ENCODE measurements at regions not wholly inside any gene's neighbourhood (a gene's known extent, or its start where the extent isn't known, plus 50 kb on each side); places are given as distances from the start of the nearest gene placed in this dataset.

DNA sequence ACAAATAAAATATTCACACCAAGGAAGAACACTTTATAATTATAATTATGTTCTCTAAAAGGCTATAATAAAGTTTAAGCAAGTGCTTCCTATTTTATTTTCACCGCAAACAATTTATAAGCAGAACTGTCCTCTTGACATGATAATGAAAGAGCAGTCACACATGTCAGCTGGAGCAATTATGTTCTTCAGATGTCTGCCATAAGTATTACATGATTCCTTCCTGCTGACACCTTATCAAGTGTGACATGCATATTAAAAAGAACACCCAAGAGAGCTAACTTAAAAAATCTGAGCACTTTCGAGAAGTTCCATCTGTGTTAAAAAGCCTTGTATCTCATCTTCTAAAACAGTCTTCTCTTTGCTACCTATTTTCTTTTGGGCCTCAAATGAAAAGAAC lies 249.5 kb downstream of the SQOR start:
- Mint-ChIP-seq H3K27ac (no peak overlapping the region), H3K4me1 (no peaks in the 10 kb centered on the region), H3K36me3 (no peaks in the 10 kb centered on the region), H3K27me3 (peaks cover 0 to 3% of the 10 kb centered on the region in 2 donors), H3K4me3 (no peak overlapping the region), H3K9me3 (peaks cover 0 to 10% (median 3%) of the 10 kb centered on the region in 5 donors)
- H3K4me3 ChIP-seq (ENCODE audit: low read length) = no peak overlapping the region
- H3K36me3 ChIP-seq (ENCODE audit: insufficient read depth, low read length) = no peaks in the 10 kb centered on the region
- no peak overlapping the region for H3K27ac ChIP-seq (ENCODE audit: low read depth, low read length)
- ChIA-PET POLR2A (no interaction called here), CTCF (no interaction called here)
- no peaks in the 10 kb centered on the region for H3K9me3 ChIP-seq (ENCODE audit: low read length)
- no peak for DNase-seq
- H3K27me3 ChIP-seq (ENCODE audit: insufficient read depth, low read length, poor library complexity, severe bottlenecking) = no peaks in the 10 kb centered on the region
- H3K4me1 ChIP-seq (ENCODE audit: insufficient read depth, low read length) = no peaks in the 10 kb centered on the region

DNA sequence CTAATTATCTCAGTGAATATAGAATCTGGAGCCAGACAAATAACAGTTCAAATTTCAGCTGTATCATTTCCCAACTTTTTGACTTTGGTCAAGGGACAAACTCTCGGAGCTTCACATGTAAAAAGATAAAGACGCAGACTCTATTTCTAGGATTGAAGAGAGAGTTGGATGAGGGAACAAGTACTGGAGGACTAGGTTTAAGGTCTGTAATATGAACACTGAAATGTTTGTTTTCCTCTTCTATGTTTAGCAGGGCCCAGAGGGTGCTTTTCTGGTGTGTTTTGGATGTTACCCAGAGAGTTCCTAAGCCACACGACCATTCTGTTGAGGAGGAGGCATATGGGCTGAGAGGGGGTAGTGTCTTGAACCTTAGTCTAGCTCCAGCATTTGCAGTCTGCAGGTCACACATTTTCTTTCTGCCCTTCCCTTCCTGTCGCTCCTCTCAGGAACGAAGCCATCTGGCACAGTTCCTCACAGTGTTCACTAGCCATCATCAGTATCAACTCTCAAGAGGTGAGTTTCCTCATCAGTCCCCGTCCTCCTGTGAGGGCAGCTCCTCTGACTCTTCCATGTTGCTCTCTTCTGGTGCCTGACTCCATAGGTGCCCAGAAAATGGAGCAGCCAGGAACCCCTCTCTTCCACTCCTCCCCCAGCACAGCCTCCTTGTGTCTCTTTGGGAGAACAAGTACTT lies 250.1 kb downstream of the SQOR start:
- Mint-ChIP-seq H3K9me3 (peaks cover 0 to 12% (median 3%) of the 10 kb centered on the region in 5 donors), H3K4me1 (no peaks in the 10 kb centered on the region), H3K4me3 (peak overlapping the region in 1 of 7 donors; percentile 20), H3K36me3 (no peaks in the 10 kb centered on the region), H3K27ac (peak overlapping the region in 1 of 8 donors; percentile 18), H3K27me3 (peaks cover 0 to 4% of the 10 kb centered on the region in 2 donors)
- Histone ChIP-seq H3K36me3 (ENCODE audit: insufficient read depth, low read length) (no peaks in the 10 kb centered on the region), H3K27me3 (ENCODE audit: insufficient read depth, low read length, poor library complexity, severe bottlenecking) (no peaks in the 10 kb centered on the region), H3K4me3 (ENCODE audit: low read length) (no peak overlapping the region), H3K4me1 (ENCODE audit: insufficient read depth, low read length) (no peaks in the 10 kb centered on the region), H3K9me3 (ENCODE audit: low read length) (no peaks in the 10 kb centered on the region), H3K27ac (ENCODE audit: low read depth, low read length) (no peak overlapping the region)
- POLR2A ChIA-PET = no interaction called here
- CTCF ChIA-PET = no interaction called here
- DNase-seq = no peak

- no peaks in the 10 kb centered on the region for H3K36me3 ChIP-seq (ENCODE audit: insufficient read depth, low read length)
- Mint-ChIP-seq H3K36me3 (no peaks in the 10 kb centered on the region), H3K4me3 (no peak overlapping the region), H3K9me3 (peaks cover 0 to 12% (median 3%) of the 10 kb centered on the region in 5 donors), H3K27ac (no peak overlapping the region), H3K27me3 (peaks cover 0 to 4% of the 10 kb centered on the region in 2 donors), H3K4me1 (no peaks in the 10 kb centered on the region)
- no peaks in the 10 kb centered on the region for H3K27me3 ChIP-seq (ENCODE audit: insufficient read depth, low read length, poor library complexity, severe bottlenecking)
- H3K9me3 ChIP-seq (ENCODE audit: low read length) = no peaks in the 10 kb centered on the region
- no peak overlapping the region for H3K4me3 ChIP-seq (ENCODE audit: low read length)
- no peak overlapping the region for H3K27ac ChIP-seq (ENCODE audit: low read depth, low read length)
- ChIA-PET POLR2A (no interaction called here), CTCF (no interaction called here)
- H3K4me1 ChIP-seq (ENCODE audit: insufficient read depth, low read length) = no peaks in the 10 kb centered on the region
- no peak for DNase-seq
Observed at GRCh38 chr15:45885801-45886200, 251.0 kb downstream of the SQOR start.

DNA sequence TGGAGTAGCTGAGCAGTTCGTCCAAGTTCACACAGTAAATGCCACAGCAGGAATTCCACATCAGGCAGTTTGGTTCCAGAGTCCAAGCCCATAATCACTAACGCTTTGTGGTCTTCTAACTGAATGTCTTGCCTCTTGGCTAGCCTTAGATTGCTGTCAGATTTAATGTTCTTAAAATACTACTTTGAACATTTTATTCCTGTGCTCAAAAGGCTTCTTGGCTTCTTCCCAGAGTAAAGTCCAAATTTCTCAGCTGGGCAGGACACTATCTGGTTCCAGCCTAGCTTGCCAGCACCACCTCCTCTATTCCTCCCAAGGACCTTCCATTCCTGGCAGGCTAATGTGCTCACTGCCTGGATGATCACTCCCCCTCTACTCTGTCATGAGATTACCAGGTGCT lies 256.9 kb downstream of the SQOR start:
- H3K4me1 Mint-ChIP-seq = no peaks in the 10 kb centered on the region
- Histone ChIP-seq H3K36me3 (ENCODE audit: insufficient read depth, low read length) (no peaks in the 10 kb centered on the region), H3K27ac (ENCODE audit: low read depth, low read length) (no peak overlapping the region), H3K9me3 (ENCODE audit: low read length) (no peaks in the 10 kb centered on the region), H3K4me1 (ENCODE audit: insufficient read depth, low read length) (no peaks in the 10 kb centered on the region), H3K4me3 (ENCODE audit: low read length) (no peak overlapping the region), H3K27me3 (ENCODE audit: insufficient read depth, low read length, poor library complexity, severe bottlenecking) (no peaks in the 10 kb centered on the region)
- DNase-seq = no peak
- H3K9me3 Mint-ChIP-seq = peaks cover 0 to 9% (median 0%) of the 10 kb centered on the region in 5 donors
- POLR2A ChIA-PET = no interaction called here
- no peak overlapping the region for H3K4me3 Mint-ChIP-seq
- no peak overlapping the region for H3K27ac Mint-ChIP-seq
- CTCF ChIA-PET = no interaction called here
- H3K36me3 Mint-ChIP-seq = no peaks in the 10 kb centered on the region
- peaks cover 3 to 5% of the 10 kb centered on the region in 2 donors for H3K27me3 Mint-ChIP-seq

- Mint-ChIP-seq H3K4me3 (no peak overlapping the region), H3K4me1 (no peaks in the 10 kb centered on the region), H3K27me3 (peaks cover 3 to 5% of the 10 kb centered on the region in 2 donors), H3K27ac (no peak overlapping the region), H3K36me3 (no peaks in the 10 kb centered on the region), H3K9me3 (peaks cover 0 to 6% (median 0%) of the 10 kb centered on the region in 5 donors)
- Histone ChIP-seq H3K27ac (ENCODE audit: low read depth, low read length) (no peak overlapping the region), H3K4me1 (ENCODE audit: insufficient read depth, low read length) (no peaks in the 10 kb centered on the region), H3K4me3 (ENCODE audit: low read length) (no peak overlapping the region), H3K36me3 (ENCODE audit: insufficient read depth, low read length) (no peaks in the 10 kb centered on the region), H3K27me3 (ENCODE audit: insufficient read depth, low read length, poor library complexity, severe bottlenecking) (no peaks in the 10 kb centered on the region), H3K9me3 (ENCODE audit: low read length) (no peaks in the 10 kb centered on the region)
- ChIA-PET POLR2A (no interaction called here), CTCF (no interaction called here)
- no peak for DNase-seq
Observed at GRCh38 chr15:45892182-45892581, 257.4 kb downstream of the SQOR start.

GRCh38 chr15:45903283-45903682 lies 268.5 kb downstream of the SQOR start:
- CTCF ChIA-PET = no interaction called here

DNA sequence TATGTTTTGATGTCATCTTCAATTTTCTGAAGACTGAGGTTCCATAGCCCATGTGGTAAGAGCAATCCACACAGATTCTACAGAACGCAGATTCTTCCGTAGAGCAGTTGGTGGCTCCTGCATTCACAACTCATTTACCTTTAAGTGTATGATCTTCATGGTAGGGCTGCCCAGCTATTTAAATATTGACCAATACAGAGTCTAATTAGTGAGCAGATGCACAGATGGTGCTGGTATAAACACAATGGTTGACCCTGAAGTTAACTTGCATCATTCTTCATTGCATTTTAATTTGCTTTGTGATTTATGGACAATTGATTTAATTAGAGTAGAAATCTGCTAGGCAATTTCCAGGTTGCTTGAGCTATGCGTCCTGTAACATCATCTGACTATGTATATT lies 269.2 kb downstream of the SQOR start:
- peaks cover 7 to 11% (median 7%) of the 10 kb centered on the region in 5 donors for H3K9me3 Mint-ChIP-seq
- no peak for DNase-seq
- no peak overlapping the region for H3K4me3 Mint-ChIP-seq
- H3K9me3 ChIP-seq (ENCODE audit: low read length) = no peaks in the 10 kb centered on the region
- peaks cover 0 to 1% of the 10 kb centered on the region in 2 donors for H3K27me3 Mint-ChIP-seq
- H3K4me1 ChIP-seq (ENCODE audit: insufficient read depth, low read length) = no peaks in the 10 kb centered on the region
- no peaks in the 10 kb centered on the region for H3K36me3 Mint-ChIP-seq
- H3K27ac Mint-ChIP-seq = no peak overlapping the region
- no peaks in the 10 kb centered on the region for H3K4me1 Mint-ChIP-seq
- H3K4me3 ChIP-seq (ENCODE audit: low read length) = no peak overlapping the region
- H3K36me3 ChIP-seq (ENCODE audit: insufficient read depth, low read length) = no peaks in the 10 kb centered on the region
- no peaks in the 10 kb centered on the region for H3K27me3 ChIP-seq (ENCODE audit: insufficient read depth, low read length, poor library complexity, severe bottlenecking)
- H3K27ac ChIP-seq (ENCODE audit: low read depth, low read length) = no peak overlapping the region
- ChIA-PET POLR2A (no interaction called here), CTCF (no interaction called here)

More at GRCh38 chr15:45903283-45903682, 268.5 kb downstream of the SQOR start:
- POLR2A ChIA-PET = no interaction called here
- Histone ChIP-seq H3K4me3 (ENCODE audit: low read length) (no peak overlapping the region), H3K36me3 (ENCODE audit: insufficient read depth, low read length) (no peaks in the 10 kb centered on the region), H3K9me3 (ENCODE audit: low read length) (no peaks in the 10 kb centered on the region), H3K27ac (ENCODE audit: low read depth, low read length) (no peak overlapping the region), H3K27me3 (ENCODE audit: insufficient read depth, low read length, poor library complexity, severe bottlenecking) (no peaks in the 10 kb centered on the region), H3K4me1 (ENCODE audit: insufficient read depth, low read length) (no peaks in the 10 kb centered on the region)
- no peaks in the 10 kb centered on the region for H3K4me1 Mint-ChIP-seq
- H3K36me3 Mint-ChIP-seq = no peaks in the 10 kb centered on the region
- H3K27ac Mint-ChIP-seq = no peak overlapping the region
- H3K9me3 Mint-ChIP-seq = peaks cover 3 to 8% (median 7%) of the 10 kb centered on the region in 5 donors
- no peak overlapping the region for H3K4me3 Mint-ChIP-seq
- DNase-seq = no peak
- no peaks in the 10 kb centered on the region for H3K27me3 Mint-ChIP-seq

DNA sequence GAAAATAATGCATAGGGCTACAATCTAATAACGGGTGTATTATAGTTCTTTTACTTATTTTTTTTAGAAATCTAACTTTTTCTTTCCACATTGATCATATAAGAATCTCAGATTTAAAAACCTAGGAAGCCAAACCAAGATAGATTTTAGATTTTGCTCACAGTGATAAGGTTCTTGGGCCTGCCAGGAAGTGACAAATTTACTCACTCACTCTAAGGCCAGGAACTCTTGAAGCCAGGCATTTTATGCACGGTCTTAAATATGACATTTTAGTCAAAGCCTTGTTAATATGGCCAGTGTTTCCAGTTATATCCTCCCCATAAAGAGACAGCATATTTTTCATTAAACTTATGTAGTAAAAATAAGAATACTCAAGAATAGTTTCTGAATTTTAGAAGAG lies 271.4 kb downstream of the SQOR start:
- H3K4me1 Mint-ChIP-seq = no peaks in the 10 kb centered on the region
- H3K4me3 Mint-ChIP-seq = no peak overlapping the region
- H3K27ac Mint-ChIP-seq = no peak overlapping the region
- no peak for DNase-seq
- CTCF ChIA-PET = no interaction called here
- peaks cover 9 to 14% (median 11%) of the 10 kb centered on the region in 5 donors for H3K9me3 Mint-ChIP-seq
- no peaks in the 10 kb centered on the region for H3K27me3 ChIP-seq (ENCODE audit: insufficient read depth, low read length, poor library complexity, severe bottlenecking)
- H3K27ac ChIP-seq (ENCODE audit: low read depth, low read length) = no peak overlapping the region
- H3K9me3 ChIP-seq (ENCODE audit: low read length) = no peaks in the 10 kb centered on the region
- POLR2A ChIA-PET = no interaction called here
- H3K27me3 Mint-ChIP-seq = peaks cover 0 to 1% of the 10 kb centered on the region in 2 donors
- H3K36me3 Mint-ChIP-seq = no peaks in the 10 kb centered on the region
- H3K4me3 ChIP-seq (ENCODE audit: low read length) = no peak overlapping the region
- no peaks in the 10 kb centered on the region for H3K36me3 ChIP-seq (ENCODE audit: insufficient read depth, low read length)
- H3K4me1 ChIP-seq (ENCODE audit: insufficient read depth, low read length) = no peaks in the 10 kb centered on the region

All from CD8-positive, alpha-beta memory T cell (primary cell).